K562 (cell line): ENCODE measurements at regions not wholly inside any gene's neighbourhood (a gene's known extent, or its start where the extent isn't known, plus 50 kb on each side); places are given as distances from the start of the nearest gene placed in this dataset.

ENCODE experiments used
- ATAC-seq: fragments of 200-7000 bp; cut with Tn5 transposase; 3 replicates; pipeline ENCODE4 v1.9.1; 2020; ENCODE audit warnings: moderate library complexity
- BruUV-seq: library from RNA; stranded (reverse); fragments of 400-500 nt; replicated peaks from 2 replicates; lab custom pipeline; 2021; lab: Mats Ljungman, UMichigan
- CTCF ChIA-PET: fragments of 300-600 bp; formaldehyde crosslinking; extraction: SDS; loops from one replicate; lab custom pipeline; 2021; ENCODE audit warnings: low intra/inter-chr PET ratio; lab: Yijun Ruan, JAX
- POLR2A ChIA-PET: fragments of 300-600, 350-650 bp; sonication (Branson Sonifier 250); formaldehyde crosslinking; extraction: SDS; loops from one replicate; lab custom pipeline; 2021; ENCODE audit warnings: antibody characterized with exemption, inconsistent platforms; lab: Yijun Ruan, JAX
- DNase-seq, 4 experiments: peaks; one replicate each; pipeline versions ENCODE4 v3.0.0 to v3.0.0-alpha.2; 2011 to 2018; ENCODE audit warnings: low spot score in 3 of 4, mixed read lengths in 3 of 4; ENCODE audit errors: extremely low read depth in 1 of 4
- FAIRE-seq: peaks from 2 replicates; lab custom pipeline; 2011; peaks lifted over from hg19 to GRCh38; lab: Jason Lieb, UNC
- H2AFZ ChIP-seq: 2 replicates; pipeline ENCODE4 v1.6.0; 2011; ENCODE audit warnings: low read depth, low read length, control low read depth, inconsistent platforms
- H3K27ac ChIP-seq: fragments of 200-600 bp; 3 replicates; pipeline ENCODE4 v1.8.0; 2011; ENCODE audit warnings: low read depth, mild to moderate bottlenecking, control low read depth, inconsistent platforms, low read length, moderate library complexity, mixed read lengths; ENCODE audit errors: extremely low read depth
- H3K27me3 ChIP-seq, 2 experiments: fragments of 300-600 bp in 1 of 2; 2 replicates in 1 of 2; 3 replicates in 1 of 2; pipeline versions ENCODE4 v1.6.0 to v1.8.0; 2011; ENCODE audit warnings: inconsistent platforms in 2 of 2, low read length in 2 of 2, mild to moderate bottlenecking in 1 of 2, mixed read lengths in 1 of 2, moderate library complexity in 1 of 2; ENCODE audit not compliant: control insufficient read depth in 2 of 2, insufficient read depth in 2 of 2
- H3K36me3 ChIP-seq: fragments of 300-600 bp; 3 replicates; pipeline ENCODE4 v1.8.0; 2011; ENCODE audit warnings: mild to moderate bottlenecking, low read length, inconsistent platforms; ENCODE audit not compliant: control insufficient read depth, insufficient read depth
- H3K4me1 ChIP-seq, 2 experiments: fragments of 200-600 bp in 1 of 2; replicated peaks in 1 of 2; 2 replicates in 1 of 2; 3 replicates in 1 of 2; pipeline versions ENCODE4 v1.5.1 to v1.8.0; 2011; ENCODE audit warnings: inconsistent platforms in 2 of 2, low read length in 2 of 2, mild to moderate bottlenecking in 1 of 2, mixed read lengths in 1 of 2, moderate library complexity in 1 of 2; ENCODE audit not compliant: control insufficient read depth in 2 of 2, insufficient read depth in 2 of 2
- H3K4me2 ChIP-seq: 2 replicates; pipeline ENCODE4 v1.6.1; 2011; ENCODE audit warnings: low read length, control low read depth, inconsistent platforms, mixed read lengths; ENCODE audit not compliant: insufficient read depth
- H3K4me3 ChIP-seq: fragments of 200-600 bp; sonication (generic), shearing (Covaris generic); 2 replicates; pipeline ENCODE4 v1.5.1; 2016; ENCODE audit warnings: control low read depth, inconsistent platforms
- H3K79me2 ChIP-seq: fragments of 200-600 bp; 3 replicates; pipeline ENCODE4 v1.8.0; 2011; ENCODE audit warnings: low read length, inconsistent platforms; ENCODE audit not compliant: control insufficient read depth, insufficient read depth
- H3K9ac ChIP-seq, 2 experiments: 2 replicates each; pipeline versions ENCODE4 v1.6.0 to v1.6.1; 2011; ENCODE audit warnings: low read depth in 2 of 2, low read length in 2 of 2, control low read depth in 1 of 2, inconsistent platforms in 1 of 2, mild to moderate bottlenecking in 1 of 2, mixed read lengths in 1 of 2; ENCODE audit not compliant: insufficient read depth in 1 of 2
- H3K9me1 ChIP-seq: one replicate; pipeline ENCODE4 v1.6.0; 2011; ENCODE audit warnings: inconsistent platforms, mild to moderate bottlenecking, low read length, moderate library complexity; ENCODE audit not compliant: control insufficient read depth, insufficient read depth
- H3K9me3 ChIP-seq: replicated peaks from 2 replicates; pipeline ENCODE4 v1.5.1; 2011; ENCODE audit warnings: low read depth, low read length, inconsistent platforms; ENCODE audit not compliant: control insufficient read depth, insufficient read depth
- H4K20me1 ChIP-seq: replicated peaks from 2 replicates; pipeline ENCODE4 v1.6.1; 2011; ENCODE audit warnings: low read length, inconsistent platforms, mixed read lengths; ENCODE audit not compliant: control insufficient read depth, insufficient read depth
- NFRKB ChIP-seq: fragments of 450-650 bp; IDR thresholded peaks from 2 replicates; pipeline ENCODE4 v1.6.1; 2016; ENCODE audit warnings: low read depth
- ZBED1 ChIP-seq: IDR thresholded peaks from 2 replicates; pipeline ENCODE4 v1.6.1; 2014
- ZKSCAN1 ChIP-seq: fragments of 150-350 bp; IDR thresholded peaks from 2 replicates; pipeline ENCODE4 v1.6.1; 2016; ENCODE audit warnings: low read depth, low read length
- ZNF212 ChIP-seq: fragments of 450-650 bp; formaldehyde crosslinking; IDR thresholded peaks from 2 replicates; pipeline ENCODE4 v1.4.0; 2020; ENCODE audit warnings: mild to moderate bottlenecking
- WGBS: fragments of 100-300 bp; shearing (Covaris generic); methylation state at CpG from one replicate; pipeline ENCODE4 v1.1.6; 2016; ENCODE audit warnings: low coverage, mixed read lengths; ENCODE audit not compliant: insufficient coverage; ENCODE audit errors: missing lambda C conversion rate; 5-methylcytosine and 5-hydroxymethylcytosine counted together
- in situ Hi-C: fragments of 300-500 bp; cut with MboI; formaldehyde crosslinking; loops from 4 replicates; pipeline ENCODE4 v1.15.0; 2018; ENCODE audit warnings: inconsistent platforms, mixed read lengths
- intact Hi-C: fragments of 100-400 bp; cut with micrococcal nuclease; formaldehyde crosslinking; loops from 2 replicates; pipeline ENCODE4 v1.14.2; 2022
- TF ChIP-seq, protein P1 (sequence below): fragments of 450-650 bp; IDR thresholded peaks from 2 replicates; pipeline ENCODE4 v1.6.1; 2016; ENCODE audit warnings: mild to moderate bottlenecking
- TF ChIP-seq, protein P2 (sequence below): fragments of 450-650 bp; IDR thresholded peaks from 2 replicates; pipeline ENCODE4 v1.7.1; 2018; ENCODE audit warnings: mild to moderate bottlenecking, low read depth; ENCODE audit not compliant: partially characterized antibody

GRCh38 chr2:177026956-177027355 is 185.6 kb upstream of the HNRNPA3 start:
- WGBS: 0% methylated on average over 2 of the region's 2 CpGs
- BruUV-seq: no TSS peak

More at GRCh38 chr2:177026956-177027355, 185.6 kb upstream of the HNRNPA3 start:
- no peak overlapping the region for H3K27ac ChIP-seq
- H3K4me1 ChIP-seq: no peaks in the 10 kb centered on the region
- in situ Hi-C loops: no loop called here
- H3K9me1 ChIP-seq: no peaks in the 10 kb centered on the region
- ATAC-seq: no peak
- H3K9ac ChIP-seq: no peak overlapping the region
- no peaks in the 10 kb centered on the region for H3K9me3 ChIP-seq
- no peaks in the 10 kb centered on the region for H3K36me3 ChIP-seq
- no peak for FAIRE-seq
- no peaks in the 10 kb centered on the region for H3K79me2 ChIP-seq
- peaks cover 6% of the 10 kb centered on the region in 2 experiments; a peak in 2 of 5 replicates for H3K27me3 ChIP-seq
- no peak for TF ChIP-seq ZKSCAN1
- TF ChIP-seq, protein P1, sequence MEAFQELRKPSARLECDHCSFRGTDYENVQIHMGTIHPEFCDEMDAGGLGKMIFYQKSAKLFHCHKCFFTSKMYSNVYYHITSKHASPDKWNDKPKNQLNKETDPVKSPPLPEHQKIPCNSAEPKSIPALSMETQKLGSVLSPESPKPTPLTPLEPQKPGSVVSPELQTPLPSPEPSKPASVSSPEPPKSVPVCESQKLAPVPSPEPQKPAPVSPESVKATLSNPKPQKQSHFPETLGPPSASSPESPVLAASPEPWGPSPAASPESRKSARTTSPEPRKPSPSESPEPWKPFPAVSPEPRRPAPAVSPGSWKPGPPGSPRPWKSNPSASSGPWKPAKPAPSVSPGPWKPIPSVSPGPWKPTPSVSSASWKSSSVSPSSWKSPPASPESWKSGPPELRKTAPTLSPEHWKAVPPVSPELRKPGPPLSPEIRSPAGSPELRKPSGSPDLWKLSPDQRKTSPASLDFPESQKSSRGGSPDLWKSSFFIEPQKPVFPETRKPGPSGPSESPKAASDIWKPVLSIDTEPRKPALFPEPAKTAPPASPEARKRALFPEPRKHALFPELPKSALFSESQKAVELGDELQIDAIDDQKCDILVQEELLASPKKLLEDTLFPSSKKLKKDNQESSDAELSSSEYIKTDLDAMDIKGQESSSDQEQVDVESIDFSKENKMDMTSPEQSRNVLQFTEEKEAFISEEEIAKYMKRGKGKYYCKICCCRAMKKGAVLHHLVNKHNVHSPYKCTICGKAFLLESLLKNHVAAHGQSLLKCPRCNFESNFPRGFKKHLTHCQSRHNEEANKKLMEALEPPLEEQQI: no peak
- TF ChIP-seq, protein P2, sequence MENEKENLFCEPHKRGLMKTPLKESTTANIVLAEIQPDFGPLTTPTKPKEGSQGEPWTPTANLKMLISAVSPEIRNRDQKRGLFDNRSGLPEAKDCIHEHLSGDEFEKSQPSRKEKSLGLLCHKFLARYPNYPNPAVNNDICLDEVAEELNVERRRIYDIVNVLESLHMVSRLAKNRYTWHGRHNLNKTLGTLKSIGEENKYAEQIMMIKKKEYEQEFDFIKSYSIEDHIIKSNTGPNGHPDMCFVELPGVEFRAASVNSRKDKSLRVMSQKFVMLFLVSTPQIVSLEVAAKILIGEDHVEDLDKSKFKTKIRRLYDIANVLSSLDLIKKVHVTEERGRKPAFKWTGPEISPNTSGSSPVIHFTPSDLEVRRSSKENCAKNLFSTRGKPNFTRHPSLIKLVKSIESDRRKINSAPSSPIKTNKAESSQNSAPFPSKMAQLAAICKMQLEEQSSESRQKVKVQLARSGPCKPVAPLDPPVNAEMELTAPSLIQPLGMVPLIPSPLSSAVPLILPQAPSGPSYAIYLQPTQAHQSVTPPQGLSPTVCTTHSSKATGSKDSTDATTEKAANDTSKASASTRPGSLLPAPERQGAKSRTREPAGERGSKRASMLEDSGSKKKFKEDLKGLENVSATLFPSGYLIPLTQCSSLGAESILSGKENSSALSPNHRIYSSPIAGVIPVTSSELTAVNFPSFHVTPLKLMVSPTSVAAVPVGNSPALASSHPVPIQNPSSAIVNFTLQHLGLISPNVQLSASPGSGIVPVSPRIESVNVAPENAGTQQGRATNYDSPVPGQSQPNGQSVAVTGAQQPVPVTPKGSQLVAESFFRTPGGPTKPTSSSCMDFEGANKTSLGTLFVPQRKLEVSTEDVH: no peak
- no peak for TF ChIP-seq ZBED1
- no peak for TF ChIP-seq NFRKB
- no peak for TF ChIP-seq ZNF212
- no peaks in the 10 kb centered on the region; the same call in 1 of the 2 replicates for H4K20me1 ChIP-seq
- POLR2A ChIA-PET: no interaction called here
- intact Hi-C loops: no loop called here
- H2AFZ ChIP-seq: no peak overlapping the region
- no peak for DNase-seq
- no peak overlapping the region for H3K4me2 ChIP-seq
- no peak overlapping the region for H3K4me3 ChIP-seq
- CTCF ChIA-PET: no interaction called here
